Mesendoderm (in vitro differentiated cells): ENCODE measurements at regions not wholly inside any gene's neighbourhood (a gene's known extent, or its start where the extent isn't known, plus 50 kb on each side); places are given as distances from the start of the nearest gene placed in this dataset.

Experiments used
- DNase-seq: peaks from one replicate; pipeline ENCODE4 v3.0.0; 2013
- H2AK5ac ChIP-seq: 2 replicates; pipeline ENCODE4 v1.6.1; 2013; ENCODE audit warnings: low read length, inconsistent platforms
- H2BK120ac ChIP-seq: 2 replicates; pipeline ENCODE4 v1.6.1; 2013; ENCODE audit warnings: low read depth, mild to moderate bottlenecking, low read length, moderate library complexity, mixed read lengths
- H2BK15ac ChIP-seq: replicated peaks from 2 replicates; pipeline ENCODE4 v1.6.1; 2013; ENCODE audit warnings: low read depth, mild to moderate bottlenecking, moderate library complexity
- H2BK5ac ChIP-seq: 2 replicates; pipeline ENCODE4 v1.6.1; 2013; ENCODE audit warnings: low read length, inconsistent platforms
- H3K18ac ChIP-seq: 2 replicates; pipeline ENCODE4 v1.6.1; 2013; ENCODE audit warnings: mild to moderate bottlenecking, low read length, mixed read lengths
- H3K23ac ChIP-seq: one replicate; pipeline ENCODE4 v1.6.1; 2013; ENCODE audit warnings: low read length
- H3K27ac ChIP-seq: 2 replicates; pipeline ENCODE4 v1.5.1; 2013; ENCODE audit warnings: low read depth, mild to moderate bottlenecking, inconsistent platforms, low read length, moderate library complexity
- H3K27me3 ChIP-seq: 2 replicates; pipeline ENCODE4 v1.6.1; 2013; ENCODE audit warnings: low read length, control low read depth, mild to moderate bottlenecking, inconsistent platforms; ENCODE audit not compliant: insufficient read depth, poor library complexity
- H3K36me3 ChIP-seq: 2 replicates; pipeline ENCODE4 v1.6.1; 2013; ENCODE audit warnings: low read length, inconsistent platforms; ENCODE audit not compliant: control insufficient read depth, insufficient read depth
- H3K4ac ChIP-seq: one replicate; pipeline ENCODE4 v1.6.1; 2013; ENCODE audit warnings: low read depth, mild to moderate bottlenecking, low read length, moderate library complexity
- H3K4me1 ChIP-seq: 2 replicates; pipeline ENCODE4 v1.6.1; 2013; ENCODE audit warnings: low read depth, low read length, inconsistent platforms; ENCODE audit not compliant: control insufficient read depth
- H3K4me2 ChIP-seq: 2 replicates; pipeline ENCODE4 v1.6.1; 2013; ENCODE audit warnings: low read length
- H3K4me3 ChIP-seq: 2 replicates; pipeline ENCODE4 v1.5.1; 2013; ENCODE audit warnings: mild to moderate bottlenecking, low read length
- H3K56ac ChIP-seq: one replicate; pipeline ENCODE4 v1.6.1; 2013; ENCODE audit warnings: low read length
- H3K79me1 ChIP-seq: 2 replicates; pipeline ENCODE4 v1.6.1; 2013; ENCODE audit warnings: low read length, inconsistent platforms
- H3K79me2 ChIP-seq: 2 replicates; pipeline ENCODE4 v1.6.1; 2013; ENCODE audit warnings: mild to moderate bottlenecking, low read length; ENCODE audit not compliant: control insufficient read depth, insufficient read depth
- H3K9ac ChIP-seq: 2 replicates; pipeline ENCODE4 v1.6.1; 2013; ENCODE audit warnings: low read length, inconsistent platforms
- H4K5ac ChIP-seq: one replicate; pipeline ENCODE4 v1.6.1; 2013; ENCODE audit warnings: low read length
- H4K8ac ChIP-seq: one replicate; pipeline ENCODE4 v1.6.1; 2013; ENCODE audit warnings: low read depth, mild to moderate bottlenecking, control low read depth, low read length, moderate library complexity
- WGBS: extraction: QIAGEN DNeasy Blood & Tissue Kit; methylation state at CpG from one replicate; pipeline ENCODE4 v1.1.7; 2013; ENCODE audit warnings: low lambda C conversion rate, missing lambda C conversion rate; ENCODE audit not compliant: insufficient coverage; ENCODE audit errors: extremely low coverage; 5-methylcytosine and 5-hydroxymethylcytosine counted together

DNA sequence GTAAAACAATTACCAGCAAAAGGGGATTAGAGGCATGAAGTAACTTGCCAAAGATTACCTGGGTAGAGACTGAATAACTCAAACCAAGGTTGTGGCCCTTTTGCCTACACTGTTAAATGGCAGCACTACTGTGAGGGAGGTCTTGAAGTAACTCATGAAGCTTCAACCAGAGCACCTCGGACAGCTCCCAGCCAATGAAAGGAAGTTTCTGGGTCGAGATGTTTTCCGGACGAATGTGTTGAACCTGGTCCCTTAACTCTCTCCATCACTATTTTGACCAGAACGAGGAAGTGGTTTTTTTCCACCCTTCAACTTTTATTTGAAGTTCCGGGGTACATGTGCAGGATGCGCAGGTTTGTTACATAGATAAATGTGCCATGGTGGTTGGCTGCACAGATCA is 133.6 kb upstream of the PRKCQ start:
- H3K27ac ChIP-seq, result no peak overlapping the region
- H3K79me2 ChIP-seq, result no peaks in the 10 kb centered on the region
- DNase-seq, result peak; percentile 51
- no peaks in the 10 kb centered on the region for H3K36me3 ChIP-seq
- H2BK15ac ChIP-seq, result no peak overlapping the region
- H3K4ac ChIP-seq, result no peak overlapping the region
- H3K4me3 ChIP-seq, result no peak overlapping the region
- H3K56ac ChIP-seq, result no peak overlapping the region
- H3K27me3 ChIP-seq, result no peaks in the 10 kb centered on the region
- H3K23ac ChIP-seq, result no peak overlapping the region
- H3K79me1 ChIP-seq, result no peaks in the 10 kb centered on the region
- WGBS, result no CpG with 5 or more reads among the region's 7 CpGs
- H4K5ac ChIP-seq, result no peak overlapping the region
- H2AK5ac ChIP-seq, result no peak overlapping the region
- no peak overlapping the region for H3K9ac ChIP-seq
- no peak overlapping the region for H2BK5ac ChIP-seq
- no peak overlapping the region for H2BK120ac ChIP-seq
- H3K4me2 ChIP-seq, result no peak overlapping the region
- no peaks in the 10 kb centered on the region for H3K4me1 ChIP-seq
- H3K18ac ChIP-seq, result no peak overlapping the region
- no peak overlapping the region for H4K8ac ChIP-seq

DNA sequence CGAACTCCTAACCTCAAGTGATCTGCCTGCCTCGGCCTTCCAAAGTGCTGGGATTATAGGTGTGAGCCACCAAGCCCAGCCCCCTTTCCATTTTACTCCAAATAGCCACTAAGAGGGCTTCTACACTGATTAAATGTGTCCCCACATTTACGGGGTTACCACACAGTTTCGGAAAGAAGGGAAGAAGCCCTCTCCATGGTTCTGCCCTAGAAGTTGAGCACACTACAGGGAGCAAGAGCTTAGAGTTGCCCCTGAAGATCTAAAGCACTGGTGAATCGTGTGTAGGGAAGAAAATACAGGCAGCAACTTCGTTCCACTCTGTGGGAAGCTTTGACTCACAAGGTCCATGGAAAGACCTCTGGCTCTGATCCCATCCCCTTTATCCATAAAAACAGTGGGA is 133.0 kb upstream of the PRKCQ start:
- H3K27me3 ChIP-seq, result no peaks in the 10 kb centered on the region
- H2BK15ac ChIP-seq, result no peak overlapping the region
- H3K9ac ChIP-seq, result no peak overlapping the region
- H3K79me2 ChIP-seq, result no peaks in the 10 kb centered on the region
- H4K5ac ChIP-seq, result no peak overlapping the region
- no peak overlapping the region for H2AK5ac ChIP-seq
- H3K36me3 ChIP-seq, result no peaks in the 10 kb centered on the region
- H3K4me3 ChIP-seq, result no peak overlapping the region
- no peak overlapping the region for H4K8ac ChIP-seq
- H3K4ac ChIP-seq, result no peak overlapping the region
- no peak overlapping the region for H3K23ac ChIP-seq
- no peak overlapping the region for H2BK5ac ChIP-seq
- no CpG with 5 or more reads among the region's 6 CpGs for WGBS
- no peaks in the 10 kb centered on the region for H3K79me1 ChIP-seq
- H2BK120ac ChIP-seq, result no peak overlapping the region
- no peak overlapping the region for H3K18ac ChIP-seq
- H3K4me2 ChIP-seq, result no peak overlapping the region
- no peak overlapping the region for H3K27ac ChIP-seq
- H3K4me1 ChIP-seq, result no peaks in the 10 kb centered on the region
- DNase-seq, result no peak
- H3K56ac ChIP-seq, result no peak overlapping the region

DNA sequence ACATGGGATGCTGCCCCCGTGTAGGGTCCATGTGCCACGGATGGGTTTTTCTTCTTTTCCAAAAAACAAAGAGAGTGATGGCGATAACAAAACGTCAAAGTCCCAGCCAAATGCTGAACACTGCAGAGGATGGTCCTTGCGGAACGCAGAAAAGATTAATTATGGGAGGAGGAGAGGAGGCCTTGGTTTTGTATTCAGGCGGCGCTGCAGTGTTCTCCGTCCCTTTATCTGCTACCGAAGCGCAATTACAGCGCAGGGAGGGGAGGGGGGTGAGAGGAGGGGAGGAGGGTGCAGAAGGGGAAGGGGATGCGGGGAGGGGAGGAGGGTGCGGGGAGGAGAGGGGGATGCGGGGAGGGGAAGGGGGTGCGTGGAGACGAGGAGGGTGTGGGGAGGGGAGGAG is 131.8 kb upstream of the PRKCQ start:
- Histone ChIP-seq H3K79me2 (no peaks in the 10 kb centered on the region), H2BK120ac (no peak overlapping the region), H3K4ac (no peak overlapping the region), H2BK5ac (no peak overlapping the region), H4K5ac (no peak overlapping the region), H3K27ac (no peak overlapping the region), H2BK15ac (no peak overlapping the region), H3K4me1 (no peaks in the 10 kb centered on the region), H4K8ac (no peak overlapping the region), H3K79me1 (no peaks in the 10 kb centered on the region), H3K56ac (no peak overlapping the region), H3K4me3 (no peak overlapping the region), H3K27me3 (no peaks in the 10 kb centered on the region), H3K9ac (no peak overlapping the region), H3K18ac (no peak overlapping the region), H3K23ac (no peak overlapping the region), H3K4me2 (no peak overlapping the region), H3K36me3 (no peaks in the 10 kb centered on the region), H2AK5ac (no peak overlapping the region)
- no peak for DNase-seq
- WGBS, result no CpG with 5 or more reads among the region's 17 CpGs

DNA sequence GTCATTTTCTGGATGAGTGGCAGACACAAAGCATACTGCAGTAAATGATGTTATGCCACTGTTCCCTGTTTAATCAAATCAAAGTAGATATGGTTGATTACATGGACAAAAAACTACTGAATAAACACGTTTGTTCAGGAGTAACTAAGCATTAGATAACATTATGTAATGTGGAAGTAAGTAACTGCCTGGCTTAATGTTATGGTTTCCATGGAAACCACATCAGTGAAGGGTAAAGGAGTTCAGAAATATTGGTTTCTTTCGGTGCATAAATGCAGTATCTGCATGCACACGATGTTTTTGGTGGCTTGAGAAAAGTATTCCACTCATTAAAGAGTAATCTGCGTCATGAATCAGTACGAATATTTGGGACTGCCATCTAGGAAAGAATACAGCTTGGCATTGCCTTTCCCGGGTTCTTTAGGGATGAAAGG is 131.3 kb upstream of the PRKCQ start:
- Histone ChIP-seq H3K36me3 (no peaks in the 10 kb centered on the region), H2BK15ac (no peak overlapping the region), H4K8ac (no peak overlapping the region), H2BK5ac (no peak overlapping the region), H3K4ac (no peak overlapping the region), H3K4me1 (no peaks in the 10 kb centered on the region), H3K23ac (no peak overlapping the region), H3K9ac (no peak overlapping the region), H3K4me2 (no peak overlapping the region), H3K27ac (no peak overlapping the region), H4K5ac (no peak overlapping the region), H3K79me1 (no peaks in the 10 kb centered on the region), H3K4me3 (no peak overlapping the region), H2AK5ac (no peak overlapping the region), H3K27me3 (no peaks in the 10 kb centered on the region), H3K18ac (no peak overlapping the region), H2BK120ac (no peak overlapping the region), H3K56ac (no peak overlapping the region), H3K79me2 (no peaks in the 10 kb centered on the region)
- no CpG with 5 or more reads among the region's 6 CpGs for WGBS
- DNase-seq, result no peak

DNA sequence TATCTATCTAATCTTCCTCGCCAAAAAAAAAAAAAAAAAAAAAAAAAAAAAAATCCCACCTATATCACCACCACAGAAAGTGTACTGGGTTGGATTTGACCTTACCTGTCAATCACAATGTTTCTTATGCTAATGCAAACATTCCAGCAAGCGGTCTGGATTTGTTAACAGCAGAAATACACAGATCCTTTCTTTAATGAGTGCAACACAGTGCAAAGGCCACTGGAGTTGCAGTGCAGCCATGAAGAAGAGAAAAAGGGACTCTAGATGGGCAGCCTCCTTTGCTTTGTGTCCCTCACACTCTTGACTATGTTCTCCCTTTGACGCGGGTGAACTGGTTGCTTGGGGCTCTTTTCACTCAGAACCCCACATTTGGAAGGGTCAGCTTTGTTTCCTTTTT is 127.3 kb upstream of the PRKCQ start:
- H3K79me1 ChIP-seq, result no peaks in the 10 kb centered on the region
- H2AK5ac ChIP-seq, result no peak overlapping the region
- H3K18ac ChIP-seq, result no peak overlapping the region
- H3K23ac ChIP-seq, result no peak overlapping the region
- no peak overlapping the region for H4K5ac ChIP-seq
- H3K36me3 ChIP-seq, result no peaks in the 10 kb centered on the region
- no peak overlapping the region for H3K4me2 ChIP-seq
- DNase-seq, result no peak
- H4K8ac ChIP-seq, result no peak overlapping the region
- no peaks in the 10 kb centered on the region for H3K4me1 ChIP-seq
- no peak overlapping the region for H2BK5ac ChIP-seq
- H3K9ac ChIP-seq, result no peak overlapping the region
- H3K27me3 ChIP-seq, result no peaks in the 10 kb centered on the region
- H3K4ac ChIP-seq, result no peak overlapping the region
- no peak overlapping the region for H3K27ac ChIP-seq
- 100% methylated on average over 1 of the region's 4 CpGs for WGBS
- no peaks in the 10 kb centered on the region for H3K79me2 ChIP-seq
- H2BK15ac ChIP-seq, result no peak overlapping the region
- no peak overlapping the region for H3K4me3 ChIP-seq
- H2BK120ac ChIP-seq, result no peak overlapping the region
- no peak overlapping the region for H3K56ac ChIP-seq

DNA sequence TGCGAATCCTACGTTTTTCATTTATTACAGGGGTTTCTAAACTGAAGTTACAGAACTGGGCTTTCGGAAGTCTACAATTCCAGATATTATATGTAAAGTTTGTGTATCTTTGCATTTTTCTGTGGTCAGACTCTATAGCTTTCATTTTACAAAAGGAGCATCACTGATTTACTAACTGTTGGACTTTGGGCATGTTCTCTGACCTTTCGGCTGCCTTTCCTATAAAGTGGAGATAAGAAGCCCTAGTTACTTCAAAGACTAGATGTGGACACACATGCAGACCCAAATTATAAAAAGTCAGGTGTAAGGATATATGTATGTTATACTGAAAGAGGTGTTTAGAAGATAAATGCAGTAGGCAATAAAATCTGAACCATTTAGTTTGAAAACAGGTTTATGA is 126.6 kb upstream of the PRKCQ start:
- no peak for DNase-seq
- H3K56ac ChIP-seq, result no peak overlapping the region
- no peak overlapping the region for H3K4me2 ChIP-seq
- no peak overlapping the region for H3K4ac ChIP-seq
- no CpG with 5 or more reads among the region's 4 CpGs for WGBS
- no peak overlapping the region for H3K4me3 ChIP-seq
- H3K4me1 ChIP-seq, result no peaks in the 10 kb centered on the region
- H3K79me1 ChIP-seq, result no peaks in the 10 kb centered on the region
- no peaks in the 10 kb centered on the region for H3K27me3 ChIP-seq
- no peak overlapping the region for H4K8ac ChIP-seq
- H4K5ac ChIP-seq, result no peak overlapping the region
- no peak overlapping the region for H2AK5ac ChIP-seq
- H3K27ac ChIP-seq, result no peak overlapping the region
- no peak overlapping the region for H3K18ac ChIP-seq
- H3K36me3 ChIP-seq, result no peaks in the 10 kb centered on the region
- H2BK120ac ChIP-seq, result no peak overlapping the region
- no peaks in the 10 kb centered on the region for H3K79me2 ChIP-seq
- no peak overlapping the region for H3K9ac ChIP-seq
- no peak overlapping the region for H2BK15ac ChIP-seq
- no peak overlapping the region for H2BK5ac ChIP-seq
- no peak overlapping the region for H3K23ac ChIP-seq
